ENCODE measurements at regions not wholly inside any gene's neighbourhood (a gene's known extent, or its start where the extent isn't known, plus 50 kb on each side); places are given as distances from the start of the nearest gene placed in this dataset.
"Not testable (repeated sequence)": the region's sequence is repeated elsewhere in the genome, so short reads cannot be mapped to it uniquely, and the experiment has no call there.

- DNase-seq (ENCODE audit: insufficient read length) = no peak
- FAIRE-seq = no peak
- TF ChIP-seq TAF1 (IDR thresholded peaks at IDR 0.05; ENCODE audit: borderline replicate concordance, low read depth, low read length) = no peak
- no peak for TF ChIP-seq POLR2A (IDR thresholded peaks at IDR 0.05; ENCODE audit: low read depth, low read length)
- TF ChIP-seq POLR2AphosphoS5 (IDR thresholded peaks at IDR 0.05; ENCODE audit: low read depth, low read length) = no peak
Measured at GRCh38 chr13:74570834-74571233, 436.6 kb upstream of the KLF12 start.

- no peak for FAIRE-seq
- DNase-seq (ENCODE audit: insufficient read length) = no peak
Measured at GRCh38 chr13:74570046-74570445, 435.8 kb upstream of the KLF12 start.

DNA sequence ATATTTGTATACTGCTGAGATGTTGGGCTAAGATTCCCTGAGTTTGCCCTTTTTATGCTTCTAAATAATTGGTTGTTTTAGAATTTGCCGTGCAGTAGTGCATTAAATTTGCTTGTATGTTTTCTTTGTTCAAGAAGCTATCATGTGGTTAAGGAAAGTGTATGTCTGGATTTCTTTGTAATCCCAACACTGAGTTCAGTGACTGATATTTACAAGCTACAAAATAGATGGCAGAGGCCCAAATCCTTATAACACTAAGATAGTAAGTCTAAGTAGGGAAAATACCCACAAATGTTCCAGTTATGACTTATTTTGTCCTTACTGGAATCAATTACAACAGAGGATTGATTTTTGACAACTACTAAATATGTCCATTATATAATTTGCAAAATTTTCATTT, 435.0 kb upstream of the KLF12 start:
- no peak for TF ChIP-seq POLR2AphosphoS5 (IDR thresholded peaks at IDR 0.05; ENCODE audit: low read depth, low read length)
- no peak for TF ChIP-seq POLR2A (IDR thresholded peaks at IDR 0.05; ENCODE audit: low read depth, low read length)
- no peak for TF ChIP-seq TAF1 (IDR thresholded peaks at IDR 0.05; ENCODE audit: borderline replicate concordance, low read depth, low read length)
- FAIRE-seq (no peak), DNase-seq (ENCODE audit: insufficient read length) (no peak)

More at GRCh38 chr13:74570046-74570445, 435.8 kb upstream of the KLF12 start:
- no peak for TF ChIP-seq POLR2AphosphoS5 (IDR thresholded peaks at IDR 0.05; ENCODE audit: low read depth, low read length)
- TF ChIP-seq TAF1 (IDR thresholded peaks at IDR 0.05; ENCODE audit: borderline replicate concordance, low read depth, low read length) = no peak
- no peak for TF ChIP-seq POLR2A (IDR thresholded peaks at IDR 0.05; ENCODE audit: low read depth, low read length)

DNA sequence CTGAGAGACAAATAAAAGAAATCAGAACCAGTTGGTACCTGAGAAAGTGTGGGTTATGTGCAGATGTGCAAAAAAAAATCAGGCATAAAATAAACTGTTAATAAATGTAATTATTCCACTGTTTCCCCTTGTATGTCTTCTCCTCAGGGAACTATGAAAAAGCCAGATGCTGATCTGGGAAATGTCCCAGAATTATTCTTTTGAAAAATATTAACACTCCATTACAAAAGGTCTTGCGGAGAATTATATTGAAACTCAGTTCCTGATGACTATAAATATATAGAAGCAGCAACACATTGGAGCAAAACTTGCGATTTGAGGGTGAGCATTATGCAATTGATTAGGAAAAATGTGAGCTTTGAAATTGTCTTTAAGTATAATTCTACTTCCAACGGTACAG, 433.3 kb upstream of the KLF12 start:
- TF ChIP-seq POLR2AphosphoS5 (IDR thresholded peaks at IDR 0.05; ENCODE audit: low read depth, low read length) = no peak
- TF ChIP-seq TAF1 (IDR thresholded peaks at IDR 0.05; ENCODE audit: borderline replicate concordance, low read depth, low read length) = no peak
- TF ChIP-seq POLR2A (IDR thresholded peaks at IDR 0.05; ENCODE audit: low read depth, low read length) = no peak
- FAIRE-seq = no peak

GRCh38 chr13:74562381-74562780, 428.2 kb upstream of the KLF12 start:
- no peak for TF ChIP-seq POLR2A (IDR thresholded peaks at IDR 0.05; ENCODE audit: low read depth, low read length)
- no peak for TF ChIP-seq TAF1 (IDR thresholded peaks at IDR 0.05; ENCODE audit: borderline replicate concordance, low read depth, low read length)
- no peak for TF ChIP-seq POLR2AphosphoS5 (IDR thresholded peaks at IDR 0.05; ENCODE audit: low read depth, low read length)
- DNase-seq (ENCODE audit: insufficient read length) (no peak), FAIRE-seq (no peak)

More for the DNA sequence above, 433.3 kb upstream of the KLF12 start:
- DNase-seq (ENCODE audit: insufficient read length) = no peak

- no peak for DNase-seq (ENCODE audit: insufficient read length)
- TF ChIP-seq TAF1 (IDR thresholded peaks at IDR 0.05; ENCODE audit: borderline replicate concordance, low read depth, low read length) = no peak
- TF ChIP-seq POLR2AphosphoS5 (IDR thresholded peaks at IDR 0.05; ENCODE audit: low read depth, low read length) = no peak
- TF ChIP-seq POLR2A (IDR thresholded peaks at IDR 0.05; ENCODE audit: low read depth, low read length) = no peak
- FAIRE-seq = no peak
Measured at GRCh38 chr13:74561155-74561554, 427.0 kb upstream of the KLF12 start.

- TF ChIP-seq POLR2A (IDR thresholded peaks at IDR 0.05; ENCODE audit: low read depth, low read length) (no peak), POLR2AphosphoS5 (IDR thresholded peaks at IDR 0.05; ENCODE audit: low read depth, low read length) (no peak)
- FAIRE-seq = no peak
- no peak for DNase-seq (ENCODE audit: insufficient read length)
Measured at GRCh38 chr13:74560325-74560724, 426.1 kb upstream of the KLF12 start.

GRCh38 chr13:74557870-74558269, 423.7 kb upstream of the KLF12 start:
- DNase-seq (ENCODE audit: insufficient read length) (no peak), FAIRE-seq (no peak)
- TF ChIP-seq POLR2A (IDR thresholded peaks at IDR 0.05; ENCODE audit: low read depth, low read length) = no peak
- TF ChIP-seq TAF1 (IDR thresholded peaks at IDR 0.05; ENCODE audit: borderline replicate concordance, low read depth, low read length) = no peak
- no peak for TF ChIP-seq POLR2AphosphoS5 (IDR thresholded peaks at IDR 0.05; ENCODE audit: low read depth, low read length)

DNA sequence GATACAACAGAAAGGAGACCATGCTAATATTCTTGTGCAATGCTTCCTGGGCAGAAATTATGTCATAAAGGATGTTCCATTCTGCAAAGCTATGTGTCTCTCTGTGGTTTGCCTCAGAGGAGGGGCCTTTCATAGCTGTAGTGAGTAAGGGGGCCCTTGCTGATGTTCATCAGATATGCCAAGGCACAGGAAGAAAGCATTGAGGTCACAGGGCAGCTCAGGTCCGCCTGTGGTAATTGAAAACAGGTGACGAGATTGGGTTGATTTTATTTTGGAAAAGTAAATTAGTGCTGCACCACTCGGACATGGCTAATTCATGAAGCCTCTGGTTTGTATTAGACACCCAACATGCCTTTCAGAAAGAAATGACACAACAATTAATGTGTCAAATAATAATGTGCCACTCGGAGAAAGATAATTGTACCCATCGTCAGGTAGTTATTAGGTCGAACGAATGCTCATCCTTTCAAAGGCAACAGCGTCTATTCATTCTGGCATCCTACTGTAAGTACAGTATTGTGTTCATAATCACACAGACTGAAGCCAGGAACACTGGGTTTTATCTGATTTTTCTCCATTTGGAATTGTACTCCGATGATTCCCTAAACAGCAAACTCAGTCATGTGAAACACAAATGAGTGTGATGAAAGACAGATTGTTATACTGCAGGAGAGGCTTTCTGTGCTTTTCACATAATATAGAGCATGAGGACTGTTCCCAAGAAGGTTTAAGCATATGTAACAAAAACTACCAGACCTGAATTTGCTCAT, 421.6 kb upstream of the KLF12 start:
- FAIRE-seq (no peak), DNase-seq (ENCODE audit: insufficient read length) (no peak)
- no peak for TF ChIP-seq POLR2AphosphoS5 (IDR thresholded peaks at IDR 0.05; ENCODE audit: low read depth, low read length)
- no peak for TF ChIP-seq POLR2A (IDR thresholded peaks at IDR 0.05; ENCODE audit: low read depth, low read length)
- TF ChIP-seq TAF1 (IDR thresholded peaks at IDR 0.05; ENCODE audit: borderline replicate concordance, low read depth, low read length) = no peak

GRCh38 chr13:74555276-74555625, 421.0 kb upstream of the KLF12 start:
- FAIRE-seq (no peak), DNase-seq (ENCODE audit: insufficient read length) (no peak)
- TF ChIP-seq TAF1 (IDR thresholded peaks at IDR 0.05; ENCODE audit: borderline replicate concordance, low read depth, low read length) = no peak

DNA sequence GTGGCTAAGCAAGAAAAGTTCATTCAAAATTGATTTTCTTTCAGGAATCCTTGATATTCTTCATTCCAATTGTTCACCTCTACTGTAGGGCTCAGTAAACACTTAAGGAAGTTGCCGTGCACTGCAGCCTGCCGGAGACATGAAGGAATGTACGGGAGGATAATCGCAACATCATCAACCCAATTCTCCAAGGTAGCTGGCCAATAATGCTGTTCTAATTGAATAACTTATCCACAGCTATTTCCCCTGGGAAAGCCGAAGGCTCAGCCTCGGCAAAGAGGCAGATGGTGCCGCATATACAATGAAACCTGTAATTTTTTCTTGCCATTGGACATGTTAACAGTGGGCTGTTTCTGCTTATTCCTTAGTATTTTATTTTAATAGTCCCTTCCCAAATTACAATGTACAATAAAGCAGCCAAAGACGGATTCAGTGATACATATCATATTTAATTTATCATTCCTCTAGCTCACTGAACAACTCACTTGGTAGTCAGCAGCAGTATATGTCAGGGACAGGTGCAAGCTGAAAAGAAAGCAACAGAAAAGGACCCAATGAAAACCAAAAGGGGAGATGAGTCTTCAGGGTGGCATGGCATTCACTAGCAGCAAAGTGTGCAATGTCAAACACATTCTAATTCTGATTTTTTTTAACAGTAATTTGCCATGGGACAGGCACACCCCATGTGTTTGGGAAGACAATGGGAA, 420.5 kb upstream of the KLF12 start:
- TF ChIP-seq POLR2A (IDR thresholded peaks at IDR 0.05; ENCODE audit: low read depth, low read length) (no peak), POLR2AphosphoS5 (IDR thresholded peaks at IDR 0.05; ENCODE audit: low read depth, low read length) (no peak), TAF1 (IDR thresholded peaks at IDR 0.05; ENCODE audit: borderline replicate concordance, low read depth, low read length) (no peak)
- DNase-seq (ENCODE audit: insufficient read length) = no peak
- FAIRE-seq = no peak

DNA sequence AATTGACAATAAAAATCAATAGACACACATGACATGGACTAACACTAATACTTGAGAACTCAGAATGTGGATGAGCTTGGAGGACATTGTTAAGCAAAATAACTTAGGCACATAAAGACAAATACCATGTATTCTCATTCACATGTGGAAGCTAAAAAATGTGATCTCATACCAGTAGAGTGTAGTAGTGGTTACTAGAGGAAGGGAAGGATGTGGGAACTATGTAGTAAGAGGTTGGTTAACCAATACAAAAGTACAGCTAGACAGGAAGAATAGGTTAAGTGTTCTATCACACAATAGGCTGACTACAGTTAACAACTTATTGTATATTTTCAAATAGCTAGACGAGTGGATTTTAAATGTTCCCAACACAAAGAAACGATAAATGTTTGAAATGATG, 415.8 kb upstream of the KLF12 start:
- TF ChIP-seq TAF1 (IDR thresholded peaks at IDR 0.05; ENCODE audit: borderline replicate concordance, low read depth, low read length) = no peak
- TF ChIP-seq POLR2A (IDR thresholded peaks at IDR 0.05; ENCODE audit: low read depth, low read length) = no peak
- TF ChIP-seq POLR2AphosphoS5 (IDR thresholded peaks at IDR 0.05; ENCODE audit: low read depth, low read length) = no peak
- FAIRE-seq (no peak), DNase-seq (ENCODE audit: insufficient read length) (no peak)

DNA sequence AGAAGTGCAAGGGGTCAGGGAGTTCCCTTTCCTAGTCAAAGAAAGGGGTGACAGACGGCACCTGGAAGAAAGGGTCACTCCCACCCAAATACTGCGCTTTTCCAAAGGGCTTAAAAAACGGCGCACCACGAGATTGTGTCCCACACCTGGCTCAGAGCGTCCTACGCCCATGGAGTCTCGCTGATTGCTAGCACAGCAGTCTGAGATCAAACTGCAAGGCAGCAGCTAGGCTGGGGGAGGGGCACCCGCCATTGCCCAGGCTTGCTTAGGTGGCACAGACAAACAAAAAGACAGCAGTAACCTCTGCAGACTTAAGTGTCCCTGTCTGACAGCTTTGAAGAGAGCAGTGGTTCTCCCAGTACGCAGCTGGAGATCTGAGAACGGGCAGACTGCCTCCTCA, 402.4 kb upstream of the KLF12 start:
- not testable (repeated sequence) for FAIRE-seq

More for the DNA sequence above, 402.4 kb upstream of the KLF12 start:
- not testable (repeated sequence) for DNase-seq (ENCODE audit: insufficient read length)

Data from GM12892 (cell line).